ENCODE measurements at regions not wholly inside any gene's neighbourhood (a gene's known extent, or its start where the extent isn't known, plus 50 kb on each side); places are given as distances from the start of the nearest gene placed in this dataset.
"Not testable (repeated sequence)": the region's sequence is repeated elsewhere in the genome, so short reads cannot be mapped to it uniquely, and the experiment has no call there.

- H3K36me3 ChIP-seq (ENCODE audit: control insufficient read depth, low read length): no peaks in the 10 kb centered on the region
- no peaks in the 10 kb centered on the region for H3K4me1 ChIP-seq (ENCODE audit: control insufficient read depth, low read length)
- no peak overlapping the region for H3K4me3 ChIP-seq (ENCODE audit: low read length)
- no peaks in the 10 kb centered on the region for H3F3A ChIP-seq (ENCODE audit: control insufficient read depth, insufficient read depth)
- H3K9me3 ChIP-seq (ENCODE audit: control insufficient read depth, insufficient read depth, low read length): no peaks in the 10 kb centered on the region
- H3K9me2 ChIP-seq (replicated peaks; ENCODE audit: control insufficient read depth, low read length): no peaks in the 10 kb centered on the region
- TF ChIP-seq EZH2phosphoT487 (IDR thresholded peaks at IDR 0.05; ENCODE audit: borderline replicate concordance, low read length) (no peak), CTCF (IDR thresholded peaks at IDR 0.05; ENCODE audit: low read depth, low read length, poor library complexity, severe bottlenecking) (no peak)
- H3K27me3 ChIP-seq (ENCODE audit: control insufficient read depth, low read length): no peaks in the 10 kb centered on the region
- H3K79me2 ChIP-seq (ENCODE audit: control insufficient read depth, low read length): no peaks in the 10 kb centered on the region
- H3K27ac ChIP-seq (ENCODE audit: low read depth, low read length): no peak overlapping the region
- H3K4me2 ChIP-seq (ENCODE audit: low read length): no peak overlapping the region
- H4K20me1 ChIP-seq (ENCODE audit: control insufficient read depth, insufficient read depth, low read depth, low read length): no peaks in the 10 kb centered on the region
These were observed 1954.1 kb downstream of the PCDH9 start for GRCh38 chr13:65275838-65276630.

- TF ChIP-seq CTCF (IDR thresholded peaks at IDR 0.05; ENCODE audit: low read depth, low read length, poor library complexity, severe bottlenecking) (no peak), EZH2phosphoT487 (IDR thresholded peaks at IDR 0.05; ENCODE audit: borderline replicate concordance, low read length) (no peak)
- H3F3A ChIP-seq (ENCODE audit: control insufficient read depth, insufficient read depth): no peaks in the 10 kb centered on the region
- H3K36me3 ChIP-seq (ENCODE audit: control insufficient read depth, low read length): no peaks in the 10 kb centered on the region
- H3K9me2 ChIP-seq (replicated peaks; ENCODE audit: control insufficient read depth, low read length): no peaks in the 10 kb centered on the region
- no peak overlapping the region for H3K4me3 ChIP-seq (ENCODE audit: low read length)
- H3K9me3 ChIP-seq (ENCODE audit: control insufficient read depth, insufficient read depth, low read length): no peaks in the 10 kb centered on the region
- no peak overlapping the region for H3K27ac ChIP-seq (ENCODE audit: low read depth, low read length)
- no peaks in the 10 kb centered on the region for H3K4me1 ChIP-seq (ENCODE audit: control insufficient read depth, low read length)
- no peaks in the 10 kb centered on the region for H4K20me1 ChIP-seq (ENCODE audit: control insufficient read depth, insufficient read depth, low read depth, low read length)
- H3K4me2 ChIP-seq (ENCODE audit: low read length): no peak overlapping the region
- no peaks in the 10 kb centered on the region for H3K79me2 ChIP-seq (ENCODE audit: control insufficient read depth, low read length)
- no peaks in the 10 kb centered on the region for H3K27me3 ChIP-seq (ENCODE audit: control insufficient read depth, low read length)
These were observed 1955.0 kb downstream of the PCDH9 start for GRCh38 chr13:65275108-65275507.

- not testable (repeated sequence) for H3K9me3 ChIP-seq (ENCODE audit: control insufficient read depth, insufficient read depth, low read length); H3K9me2 ChIP-seq (replicated peaks; ENCODE audit: control insufficient read depth, low read length); H4K20me1 ChIP-seq (ENCODE audit: control insufficient read depth, insufficient read depth, low read depth, low read length); H3K4me2 ChIP-seq (ENCODE audit: low read length); H3K4me1 ChIP-seq (ENCODE audit: control insufficient read depth, low read length); H3K27me3 ChIP-seq (ENCODE audit: control insufficient read depth, low read length); H3K27ac ChIP-seq (ENCODE audit: low read depth, low read length); H3K36me3 ChIP-seq (ENCODE audit: control insufficient read depth, low read length); H3K79me2 ChIP-seq (ENCODE audit: control insufficient read depth, low read length); H3F3A ChIP-seq (ENCODE audit: control insufficient read depth, insufficient read depth); H3K4me3 ChIP-seq (ENCODE audit: low read length)
These were observed 1956.2 kb downstream of the PCDH9 start for GRCh38 chr13:65273811-65274420.

GRCh38 chr13:65268009-65268408 lies 1962.1 kb downstream of the PCDH9 start:
- no peak overlapping the region for H3K4me2 ChIP-seq (ENCODE audit: low read length)
- no peaks in the 10 kb centered on the region for H3K9me3 ChIP-seq (ENCODE audit: control insufficient read depth, insufficient read depth, low read length)
- no peaks in the 10 kb centered on the region for H3K9me2 ChIP-seq (replicated peaks; ENCODE audit: control insufficient read depth, low read length)
- H3K27ac ChIP-seq (ENCODE audit: low read depth, low read length): no peak overlapping the region
- no peaks in the 10 kb centered on the region for H3K4me1 ChIP-seq (ENCODE audit: control insufficient read depth, low read length)
- TF ChIP-seq CTCF (IDR thresholded peaks at IDR 0.05; ENCODE audit: low read depth, low read length, poor library complexity, severe bottlenecking): no peak
- TF ChIP-seq EZH2phosphoT487 (IDR thresholded peaks at IDR 0.05; ENCODE audit: borderline replicate concordance, low read length): no peak
- H3K79me2 ChIP-seq (ENCODE audit: control insufficient read depth, low read length): no peaks in the 10 kb centered on the region
- no peaks in the 10 kb centered on the region for H3F3A ChIP-seq (ENCODE audit: control insufficient read depth, insufficient read depth)
- no peaks in the 10 kb centered on the region for H4K20me1 ChIP-seq (ENCODE audit: control insufficient read depth, insufficient read depth, low read depth, low read length)
- H3K36me3 ChIP-seq (ENCODE audit: control insufficient read depth, low read length): no peaks in the 10 kb centered on the region
- H3K27me3 ChIP-seq (ENCODE audit: control insufficient read depth, low read length): no peaks in the 10 kb centered on the region
- H3K4me3 ChIP-seq (ENCODE audit: low read length): no peak overlapping the region
